H1 (cell line): ENCODE measurements at regions not wholly inside any gene's neighbourhood (a gene's known extent, or its start where the extent isn't known, plus 50 kb on each side); places are given as distances from the start of the nearest gene placed in this dataset.

ENCODE experiments used
- CTCF ChIA-PET: fragments of 300-600 bp; sonication (Branson Sonifier 250); formaldehyde crosslinking; loops from one replicate; lab custom pipeline; 2021; ENCODE audit not compliant: partially characterized antibody; lab: Charles Lee
- POLR2A ChIA-PET: fragments of 300-600 bp; sonication (Branson Sonifier 250); formaldehyde crosslinking; loops from one replicate; lab custom pipeline; 2021; ENCODE audit warnings: inconsistent platforms; ENCODE audit not compliant: partially characterized antibody; lab: Charles Lee
- DNase-seq, 2 experiments: peaks; one replicate each; pipeline versions ENCODE4 v3.0.0 to v3.0.0-alpha.2; 2010 to 2022; ENCODE audit warnings: low spot score in 2 of 2, low read depth in 1 of 2, mixed read lengths in 1 of 2
- FAIRE-seq: peaks from 2 replicates; lab custom pipeline; 2011; peaks lifted over from hg19 to GRCh38; lab: Jason Lieb, UNC
- H2AFZ ChIP-seq: 2 replicates; pipeline ENCODE4 v1.8.1; 2012; ENCODE audit warnings: low read length, inconsistent platforms
- H2AK5ac ChIP-seq: 2 replicates; pipeline ENCODE4 v1.6.1; 2013; ENCODE audit warnings: low read depth, low read length
- H2BK120ac ChIP-seq: replicated peaks from 2 replicates; pipeline ENCODE3; 2013; ENCODE audit warnings: low read depth, low read length, inconsistent platforms
- H2BK12ac ChIP-seq: 2 replicates; pipeline ENCODE4 v1.6.1; 2013; ENCODE audit warnings: low read depth, low read length
- H2BK15ac ChIP-seq: 2 replicates; pipeline ENCODE4 v1.6.1; 2013; ENCODE audit warnings: low read length
- H2BK20ac ChIP-seq: 2 replicates; pipeline ENCODE4 v1.6.1; 2013; ENCODE audit warnings: low read length
- H2BK5ac ChIP-seq: 2 replicates; pipeline ENCODE4 v1.6.1; 2013; ENCODE audit warnings: low read depth, low read length
- H3K14ac ChIP-seq: 2 replicates; pipeline ENCODE4 v1.6.1; 2013; ENCODE audit warnings: inconsistent platforms; ENCODE audit not compliant: insufficient read length
- H3K18ac ChIP-seq: 2 replicates; pipeline ENCODE4 v1.6.1; 2013; ENCODE audit warnings: low read length; ENCODE audit errors: extremely low read depth
- H3K23ac ChIP-seq: 2 replicates; pipeline ENCODE4 v1.6.1; 2013; ENCODE audit warnings: inconsistent platforms; ENCODE audit not compliant: insufficient read length
- H3K23me2 ChIP-seq: 2 replicates; pipeline ENCODE4 v1.6.1; 2013; ENCODE audit warnings: low read depth, low read length
- H3K27ac ChIP-seq: 2 replicates; pipeline ENCODE4 v1.6.1; 2011; ENCODE audit warnings: low read depth, low read length, inconsistent platforms
- H3K27me3 ChIP-seq, 4 experiments: replicated peaks in 1 of 4; 1 replicate in 1 of 4; 2 replicates in 3 of 4; pipeline versions ENCODE4 v1.6.1 to v1.8.1; 2011 to 2013; ENCODE audit warnings: low read length in 3 of 4, mild to moderate bottlenecking in 3 of 4, inconsistent platforms in 2 of 4, mixed read lengths in 2 of 4, moderate library complexity in 1 of 4; ENCODE audit not compliant: control insufficient read depth in 3 of 4, insufficient read depth in 3 of 4; ENCODE audit errors: extremely low read depth in 1 of 4
- H3K36me3 ChIP-seq, 4 experiments: 2 replicates each; pipeline versions ENCODE4 v1.6.1 to v1.8.1; 2011 to 2013; ENCODE audit warnings: mild to moderate bottlenecking in 4 of 4, low read length in 3 of 4, moderate library complexity in 2 of 4, control low read depth in 1 of 4, inconsistent platforms in 1 of 4; ENCODE audit not compliant: insufficient read depth in 4 of 4, control insufficient read depth in 2 of 4
- H3K4ac ChIP-seq: replicated peaks from 2 replicates; pipeline ENCODE3; 2013; ENCODE audit warnings: low read length, low read depth, mixed read lengths, inconsistent platforms; ENCODE audit not compliant: insufficient read length
- H3K4me1 ChIP-seq, 4 experiments: replicated peaks in 1 of 4; 1 replicate in 1 of 4; 2 replicates in 3 of 4; pipeline versions ENCODE4 v1.6.1 to v1.8.1; 2011 to 2013; ENCODE audit warnings: low read length in 3 of 4, inconsistent platforms in 2 of 4, mixed read lengths in 1 of 4; ENCODE audit not compliant: insufficient read depth in 4 of 4, control insufficient read depth in 3 of 4
- H3K4me2 ChIP-seq, 2 experiments: 2 replicates each; pipeline versions ENCODE4 v1.6.1 to v1.8.1; 2011 to 2013; ENCODE audit warnings: low read depth in 2 of 2, low read length in 2 of 2, control low read depth in 1 of 2, inconsistent platforms in 1 of 2, mild to moderate bottlenecking in 1 of 2; ENCODE audit not compliant: insufficient read depth in 1 of 2
- H3K4me3 ChIP-seq, 4 experiments: fragments of 200-600, 300-600 bp in 1 of 4; sonication (generic), shearing (Covaris generic), sonication (Bioruptor Twin) in 1 of 4; 2 replicates each; pipeline versions ENCODE4 v1.5.1 to v1.8.1; 2011 to 2016; ENCODE audit warnings: low read length in 4 of 4, low read depth in 3 of 4, control low read depth in 2 of 4, inconsistent platforms in 2 of 4, mild to moderate bottlenecking in 2 of 4, mixed read lengths in 1 of 4, moderate library complexity in 1 of 4; ENCODE audit not compliant: insufficient read depth in 2 of 4; ENCODE audit errors: extremely low read depth in 1 of 4
- H3K56ac ChIP-seq: replicated peaks from 2 replicates; pipeline ENCODE3; 2013; ENCODE audit warnings: low read depth, mild to moderate bottlenecking, mixed read lengths, low read length, inconsistent platforms; ENCODE audit not compliant: insufficient read length
- H3K79me1 ChIP-seq: 2 replicates; pipeline ENCODE4 v1.6.1; 2013; ENCODE audit warnings: low read depth, low read length, control low read depth
- H3K79me2 ChIP-seq, 2 experiments: 2 replicates each; pipeline versions ENCODE4 v1.6.1 to v1.8.1; 2012 to 2013; ENCODE audit warnings: low read length in 2 of 2, mild to moderate bottlenecking in 2 of 2, inconsistent platforms in 1 of 2; ENCODE audit not compliant: insufficient read depth in 2 of 2, control insufficient read depth in 1 of 2
- H3K9ac ChIP-seq, 4 experiments: replicated peaks in 1 of 4; 1 replicate in 1 of 4; 2 replicates in 3 of 4; pipeline versions ENCODE4 v1.6.1 to v1.8.1; 2011 to 2013; ENCODE audit warnings: low read depth in 3 of 4, low read length in 3 of 4, control low read depth in 2 of 4, mild to moderate bottlenecking in 2 of 4, moderate library complexity in 2 of 4, inconsistent platforms in 1 of 4; ENCODE audit errors: extremely low read depth in 1 of 4
- H3K9me3 ChIP-seq, 2 experiments: 2 replicates each; pipeline versions ENCODE4 v1.6.1 to v1.8.1; 2012 to 2013; ENCODE audit warnings: mild to moderate bottlenecking in 2 of 2, moderate library complexity in 2 of 2, control low read depth in 1 of 2, inconsistent platforms in 1 of 2, low read depth in 1 of 2, low read length in 1 of 2, mixed read lengths in 1 of 2; ENCODE audit not compliant: insufficient read depth in 2 of 2
- H4K20me1 ChIP-seq, 2 experiments: replicated peaks in 1 of 2; 2 replicates each; pipeline versions ENCODE3 to v1.8.1; 2011 to 2013; ENCODE audit warnings: inconsistent platforms in 2 of 2, low read length in 2 of 2, mild to moderate bottlenecking in 1 of 2; ENCODE audit not compliant: insufficient read depth in 2 of 2, control insufficient read depth in 1 of 2
- H4K5ac ChIP-seq: 2 replicates; pipeline ENCODE4 v1.6.1; 2013; ENCODE audit warnings: low read length, low read depth, mixed read lengths, inconsistent platforms; ENCODE audit not compliant: insufficient read length
- H4K8ac ChIP-seq: 2 replicates; pipeline ENCODE4 v1.8.0; 2013; ENCODE audit warnings: mild to moderate bottlenecking, moderate library complexity, low read length, inconsistent platforms; ENCODE audit not compliant: insufficient read depth; ENCODE audit errors: extremely low read depth
- H4K91ac ChIP-seq: replicated peaks from 2 replicates; pipeline ENCODE3; 2013; ENCODE audit warnings: low read length, mixed read lengths, inconsistent platforms; ENCODE audit not compliant: insufficient read length
- CTBP2 ChIP-seq: IDR thresholded peaks from 2 replicates; pipeline ENCODE4 v1.7.0; 2011; ENCODE audit warnings: borderline replicate concordance, mild to moderate bottlenecking, moderate library complexity, mixed read lengths, low read length; ENCODE audit not compliant: insufficient read depth, insufficient read length
- HDAC6 ChIP-seq: IDR thresholded peaks from one replicate; pipeline ENCODE4 v1.7.1; 2012; ENCODE audit warnings: low read depth, mild to moderate bottlenecking, inconsistent platforms, low read length, moderate library complexity
- JUN ChIP-seq: IDR thresholded peaks from 2 replicates; pipeline ENCODE4 v1.6.1; 2011; ENCODE audit warnings: low read depth, mild to moderate bottlenecking, improper control_type of control experiment, low read length
- KDM1A ChIP-seq: fragments of 200-600, 300-600 bp; sonication (generic); IDR thresholded peaks from 2 replicates; pipeline ENCODE4 v1.7.1; 2016; ENCODE audit warnings: mild to moderate bottlenecking, low read length, borderline replicate concordance
- MAFK ChIP-seq: IDR thresholded peaks from 2 replicates; pipeline ENCODE4 v1.6.1; 2012; ENCODE audit warnings: low read depth, mild to moderate bottlenecking, improper control_type of control experiment, low read length
- RFX5 ChIP-seq: IDR thresholded peaks from 2 replicates; pipeline ENCODE4 v1.6.1; 2011; ENCODE audit warnings: low read depth, low read length, improper control_type of control experiment, borderline replicate concordance
- TAF1 ChIP-seq: IDR thresholded peaks from 2 replicates; pipeline ENCODE4 v1.6.1; 2011; ENCODE audit warnings: mild to moderate bottlenecking, low read depth, low read length
- TAF7 ChIP-seq: optimal IDR thresholded peaks from 2 replicates; pipeline ENCODE3; 2011; ENCODE audit warnings: low read depth, mild to moderate bottlenecking, inconsistent platforms, low read length, moderate library complexity, borderline replicate concordance
- WGBS, 2 experiments: shearing (Covaris generic) in 1 of 2; methylation state at CpG; one replicate each; pipeline versions ENCODE4 v1.1.6 to v1.1.7; 2013 to 2015; ENCODE audit warnings: low lambda C conversion rate in 2 of 2, mixed read lengths in 2 of 2, inconsistent platforms in 1 of 2, low coverage in 1 of 2, missing lambda C conversion rate in 1 of 2; ENCODE audit not compliant: insufficient replicate concordance in 2 of 2, insufficient coverage in 1 of 2, insufficient read length in 1 of 2; ENCODE audit errors: extremely low coverage in 1 of 2, missing lambda C conversion rate in 1 of 2; 5-methylcytosine and 5-hydroxymethylcytosine counted together
- TF ChIP-seq, protein P1 (sequence below): IDR thresholded peaks from 2 replicates; pipeline ENCODE4 v1.6.1; 2012; ENCODE audit warnings: inconsistent platforms

DNA sequence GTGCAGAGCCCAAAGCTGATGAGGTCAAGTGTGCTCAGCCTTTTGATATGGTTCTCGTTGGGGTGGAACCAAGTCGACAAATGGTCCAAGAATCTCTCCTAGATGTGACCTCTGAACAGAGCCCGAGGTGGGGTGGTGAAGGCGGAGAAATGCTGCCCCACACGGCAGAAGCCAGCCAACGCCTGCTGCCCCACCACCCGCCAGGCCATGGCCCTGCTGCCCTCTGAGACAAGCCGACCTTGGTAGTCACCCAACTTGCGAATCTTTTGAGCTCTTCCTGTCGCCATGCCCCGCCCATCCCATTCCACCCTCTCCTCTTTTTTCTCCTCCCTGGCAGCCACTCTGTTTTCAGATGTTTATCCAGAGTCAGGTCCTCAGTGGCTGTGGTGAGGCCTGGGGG lies 91.5 kb upstream of the EGFLAM start:
- no peak overlapping the region for H2BK5ac ChIP-seq
- H3K18ac ChIP-seq: no peak overlapping the region; the same call in 1 of the 2 replicates
- peaks cover 3 to 11% (median 8%) of the 10 kb centered on the region in 4 experiments for H3K4me1 ChIP-seq
- ChIA-PET CTCF (interaction anchor here (1.0 to 1.9 kb wide), 3 partner anchors 26 to 60 kb away, joined by 3 to 8 read pairs (median 4); no protein-coding TSS in a partner anchor), POLR2A (no interaction called here)
- H2BK120ac ChIP-seq: no peak overlapping the region
- FAIRE-seq (no peak), DNase-seq (no peak)
- H3K79me1 ChIP-seq: no peaks in the 10 kb centered on the region
- H4K20me1 ChIP-seq: no peaks in the 10 kb centered on the region
- no peak overlapping the region for H4K5ac ChIP-seq
- H3K9ac ChIP-seq: no peak overlapping the region
- no peak overlapping the region for H2BK20ac ChIP-seq
- H3K27ac ChIP-seq: no peak overlapping the region
- whole genome bisulfite sequencing, 2 experiments: 88% methylated on average over 10 of the region's 11 CpGs; no CpG with 5 or more reads in 1 of the 2 experiments
- no peaks in the 10 kb centered on the region for H3K9me3 ChIP-seq
- no peak overlapping the region for H3K56ac ChIP-seq
- peaks cover 0 to 3% (median 2%) of the 10 kb centered on the region in 4 experiments; a peak in 4 of 7 replicates for H3K27me3 ChIP-seq
- peak overlapping the region; percentile 5; the same call in 1 of the 2 replicates for H4K8ac ChIP-seq
- 0 out of 4 replicates have a peak overlapping the region, but pooled peaks of 1 of the 2 experiments have one; percentile 14 for H3K4me2 ChIP-seq
- H2AFZ ChIP-seq: no peak overlapping the region
- H3K23me2 ChIP-seq: no peaks in the 10 kb centered on the region
- H2AK5ac ChIP-seq: no peak overlapping the region
- TF ChIP-seq RFX5 (no peak), TAF1 (no peak), TAF7 (no peak), KDM1A (no peak), JUN (no peak), MAFK (no peak), HDAC6 (no peak), CTBP2 (no peak)
- TF ChIP-seq, protein P1, sequence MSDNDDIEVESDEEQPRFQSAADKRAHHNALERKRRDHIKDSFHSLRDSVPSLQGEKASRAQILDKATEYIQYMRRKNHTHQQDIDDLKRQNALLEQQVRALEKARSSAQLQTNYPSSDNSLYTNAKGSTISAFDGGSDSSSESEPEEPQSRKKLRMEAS: no peak
- H3K36me3 ChIP-seq: no peaks in the 10 kb centered on the region
- no peak overlapping the region for H3K14ac ChIP-seq
- no peaks in the 10 kb centered on the region for H3K79me2 ChIP-seq
- peak overlapping the region; percentile 56; the same call in 1 of the 2 replicates for H2BK12ac ChIP-seq
- no peak overlapping the region for H3K23ac ChIP-seq
- peak overlapping the region; percentile 28 for H3K4ac ChIP-seq
- no peak overlapping the region for H3K4me3 ChIP-seq
- no peak overlapping the region for H2BK15ac ChIP-seq
- no peak overlapping the region for H4K91ac ChIP-seq
